WTC11 (cell line): ENCODE measurements at regions not wholly inside any gene's neighbourhood (a gene's known extent, or its start where the extent isn't known, plus 50 kb on each side); places are given as distances from the start of the nearest gene placed in this dataset.

Source experiments
- ATAC-seq: fragments of 200-7000 bp; cut with Tn5 transposase; 2 replicates; pipeline ENCODE4 v1.10.0; 2021; ENCODE audit warnings: mild to moderate bottlenecking, moderate library complexity
- CTCF ChIA-PET: fragments of 300-600 bp; sonication (Branson Sonifier 250); formaldehyde crosslinking; loops from one replicate; lab custom pipeline; 2021; ENCODE audit warnings: antibody characterized with exemption; lab: Charles Lee
- POLR2A ChIA-PET: fragments of 350-600 bp; sonication (Branson Sonifier 250); formaldehyde crosslinking; loops from one replicate; lab custom pipeline; 2021; ENCODE audit warnings: antibody characterized with exemption; lab: Charles Lee
- DNase-seq: peaks from one replicate; pipeline ENCODE4 v3.0.0; 2021; ENCODE audit warnings: low spot score
- H3K27ac Mint-ChIP-seq: 2 replicates; pipeline ENCODE4 v1.8.0; 2021; ENCODE audit warnings: mixed read lengths
- H3K27me3 Mint-ChIP-seq: 2 replicates; pipeline ENCODE4 v1.8.0; 2021; ENCODE audit warnings: low read depth, mild to moderate bottlenecking, moderate library complexity, mixed read lengths
- H3K36me3 Mint-ChIP-seq: 2 replicates; pipeline ENCODE4 v1.8.0; 2021; ENCODE audit warnings: mixed read lengths
- H3K4me1 Mint-ChIP-seq: 2 replicates; pipeline ENCODE4 v1.8.0; 2022; ENCODE audit warnings: mixed read lengths
- H3K4me3 Mint-ChIP-seq: 2 replicates; pipeline ENCODE4 v1.8.0; 2021; ENCODE audit warnings: mild to moderate bottlenecking, moderate library complexity, mixed read lengths
- H3K9me3 Mint-ChIP-seq: 2 replicates; pipeline ENCODE4 v1.8.0; 2021; ENCODE audit warnings: mixed read lengths
- GRHL2 ChIP-seq: fragments of 250-450 bp; sonication (Bioruptor Pico); IDR thresholded peaks from 2 replicates; pipeline ENCODE4 v1.8.0; 2022; ENCODE audit warnings: mild to moderate bottlenecking, moderate library complexity; ENCODE audit not compliant: insufficient replicate concordance, severe bottlenecking
- HMGA2 ChIP-seq: fragments of 250-450 bp; sonication (Bioruptor Pico); IDR thresholded peaks from 2 replicates; pipeline ENCODE4 v1.4.0; 2021; ENCODE audit warnings: mild to moderate bottlenecking, moderate library complexity
- MXD4 ChIP-seq: fragments of 250-450 bp; sonication (Bioruptor Pico); IDR thresholded peaks from 2 replicates; pipeline ENCODE4 v1.8.0; 2021; ENCODE audit warnings: mild to moderate bottlenecking, moderate library complexity, borderline replicate concordance
- RELA ChIP-seq: sonication (generic); formaldehyde crosslinking; IDR thresholded peaks from 2 replicates; pipeline ENCODE4 v1.8.1; 2022; ENCODE audit warnings: missing genetic modification reagents, mild to moderate bottlenecking, borderline replicate concordance
- SMAD4 ChIP-seq: sonication (generic); formaldehyde crosslinking; IDR thresholded peaks from 2 replicates; pipeline ENCODE4 v1.8.0; 2022; ENCODE audit warnings: mild to moderate bottlenecking, missing genetic modification reagents
- ZNF263 ChIP-seq: sonication (generic); formaldehyde crosslinking; IDR thresholded peaks from 2 replicates; pipeline ENCODE4 v1.8.1; 2022; ENCODE audit warnings: low read depth, mild to moderate bottlenecking, moderate library complexity, missing genetic modification reagents
- TF ChIP-seq, protein P1 (sequence below): sonication (generic); formaldehyde crosslinking; IDR thresholded peaks from 2 replicates; pipeline ENCODE4 v1.8.1; 2023; ENCODE audit warnings: mild to moderate bottlenecking, missing genetic modification reagents
- TF ChIP-seq, protein P2 (sequence below): fragments of 250-450 bp; sonication (Bioruptor Pico); IDR thresholded peaks from 2 replicates; pipeline ENCODE4 v1.9.0; 2021; ENCODE audit warnings: mild to moderate bottlenecking
- TF ChIP-seq, protein P3 (sequence below): fragments of 250-450 bp; sonication (Bioruptor Pico); IDR thresholded peaks from 2 replicates; pipeline ENCODE4 v1.9.0; 2021; ENCODE audit warnings: mild to moderate bottlenecking
- TF ChIP-seq, protein P4 (sequence below): sonication (generic); formaldehyde crosslinking; IDR thresholded peaks from 2 replicates; pipeline ENCODE4 v1.8.0; 2023; ENCODE audit warnings: missing genetic modification reagents
- TF ChIP-seq, protein P5 (sequence below): sonication (generic); formaldehyde crosslinking; IDR thresholded peaks from 2 replicates; pipeline ENCODE4 v1.8.1; 2023; ENCODE audit warnings: mild to moderate bottlenecking, moderate library complexity, missing genetic modification reagents
- TF ChIP-seq, protein P6 (sequence below): sonication (generic); formaldehyde crosslinking; IDR thresholded peaks from 2 replicates; pipeline ENCODE4 v1.8.0; 2022; ENCODE audit warnings: mild to moderate bottlenecking, missing genetic modification reagents
- TF ChIP-seq, protein P7 (sequence below): fragments of 250-450 bp; sonication (Bioruptor Pico); IDR thresholded peaks from 2 replicates; pipeline ENCODE4 v1.9.0; 2021; ENCODE audit warnings: moderate library complexity, mild to moderate bottlenecking, inconsistent platforms, borderline replicate concordance
- TF ChIP-seq, protein P8 (sequence below): fragments of 250-450 bp; sonication (Bioruptor Pico); IDR thresholded peaks from 2 replicates; pipeline ENCODE4 v1.8.0; 2021; ENCODE audit warnings: mild to moderate bottlenecking
- TF ChIP-seq, protein P9 (sequence below): sonication (generic); formaldehyde crosslinking; IDR thresholded peaks from 2 replicates; pipeline ENCODE4 v1.8.0; 2022; ENCODE audit warnings: mild to moderate bottlenecking, missing genetic modification reagents

DNA sequence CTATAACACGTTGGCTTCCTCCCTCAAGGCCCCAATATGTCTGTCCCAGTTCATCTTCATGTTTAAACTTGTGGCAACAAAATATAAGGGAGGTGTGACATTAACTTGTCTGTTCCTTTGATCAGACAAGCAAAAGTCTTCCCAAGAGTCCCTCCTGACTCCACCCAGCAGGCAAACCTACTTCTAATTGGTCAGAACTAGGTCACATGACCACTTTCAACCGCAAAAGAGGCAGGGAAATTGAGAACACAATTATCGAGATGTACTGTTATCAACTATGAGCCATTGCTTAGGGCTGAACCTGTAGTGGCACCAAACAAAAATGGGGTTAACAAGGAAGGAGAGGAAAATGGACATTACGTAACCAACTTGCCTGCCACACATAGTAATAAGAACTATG, 246.8 kb upstream of the TET2 start (continued):
- TF ChIP-seq, protein P1, sequence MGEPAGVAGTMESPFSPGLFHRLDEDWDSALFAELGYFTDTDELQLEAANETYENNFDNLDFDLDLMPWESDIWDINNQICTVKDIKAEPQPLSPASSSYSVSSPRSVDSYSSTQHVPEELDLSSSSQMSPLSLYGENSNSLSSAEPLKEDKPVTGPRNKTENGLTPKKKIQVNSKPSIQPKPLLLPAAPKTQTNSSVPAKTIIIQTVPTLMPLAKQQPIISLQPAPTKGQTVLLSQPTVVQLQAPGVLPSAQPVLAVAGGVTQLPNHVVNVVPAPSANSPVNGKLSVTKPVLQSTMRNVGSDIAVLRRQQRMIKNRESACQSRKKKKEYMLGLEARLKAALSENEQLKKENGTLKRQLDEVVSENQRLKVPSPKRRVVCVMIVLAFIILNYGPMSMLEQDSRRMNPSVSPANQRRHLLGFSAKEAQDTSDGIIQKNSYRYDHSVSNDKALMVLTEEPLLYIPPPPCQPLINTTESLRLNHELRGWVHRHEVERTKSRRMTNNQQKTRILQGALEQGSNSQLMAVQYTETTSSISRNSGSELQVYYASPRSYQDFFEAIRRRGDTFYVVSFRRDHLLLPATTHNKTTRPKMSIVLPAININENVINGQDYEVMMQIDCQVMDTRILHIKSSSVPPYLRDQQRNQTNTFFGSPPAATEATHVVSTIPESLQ (CRISPR knock-in tag) = no peak
- TF ChIP-seq SMAD4 (CRISPR knock-in tag) = no peak
- TF ChIP-seq, protein P2, sequence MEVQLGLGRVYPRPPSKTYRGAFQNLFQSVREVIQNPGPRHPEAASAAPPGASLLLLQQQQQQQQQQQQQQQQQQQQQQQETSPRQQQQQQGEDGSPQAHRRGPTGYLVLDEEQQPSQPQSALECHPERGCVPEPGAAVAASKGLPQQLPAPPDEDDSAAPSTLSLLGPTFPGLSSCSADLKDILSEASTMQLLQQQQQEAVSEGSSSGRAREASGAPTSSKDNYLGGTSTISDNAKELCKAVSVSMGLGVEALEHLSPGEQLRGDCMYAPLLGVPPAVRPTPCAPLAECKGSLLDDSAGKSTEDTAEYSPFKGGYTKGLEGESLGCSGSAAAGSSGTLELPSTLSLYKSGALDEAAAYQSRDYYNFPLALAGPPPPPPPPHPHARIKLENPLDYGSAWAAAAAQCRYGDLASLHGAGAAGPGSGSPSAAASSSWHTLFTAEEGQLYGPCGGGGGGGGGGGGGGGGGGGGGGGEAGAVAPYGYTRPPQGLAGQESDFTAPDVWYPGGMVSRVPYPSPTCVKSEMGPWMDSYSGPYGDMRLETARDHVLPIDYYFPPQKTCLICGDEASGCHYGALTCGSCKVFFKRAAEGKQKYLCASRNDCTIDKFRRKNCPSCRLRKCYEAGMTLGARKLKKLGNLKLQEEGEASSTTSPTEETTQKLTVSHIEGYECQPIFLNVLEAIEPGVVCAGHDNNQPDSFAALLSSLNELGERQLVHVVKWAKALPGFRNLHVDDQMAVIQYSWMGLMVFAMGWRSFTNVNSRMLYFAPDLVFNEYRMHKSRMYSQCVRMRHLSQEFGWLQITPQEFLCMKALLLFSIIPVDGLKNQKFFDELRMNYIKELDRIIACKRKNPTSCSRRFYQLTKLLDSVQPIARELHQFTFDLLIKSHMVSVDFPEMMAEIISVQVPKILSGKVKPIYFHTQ (CRISPR knock-in tag) = no peak
- TF ChIP-seq, protein P3, sequence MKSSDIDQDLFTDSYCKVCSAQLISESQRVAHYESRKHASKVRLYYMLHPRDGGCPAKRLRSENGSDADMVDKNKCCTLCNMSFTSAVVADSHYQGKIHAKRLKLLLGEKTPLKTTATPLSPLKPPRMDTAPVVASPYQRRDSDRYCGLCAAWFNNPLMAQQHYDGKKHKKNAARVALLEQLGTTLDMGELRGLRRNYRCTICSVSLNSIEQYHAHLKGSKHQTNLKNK (CRISPR knock-in tag) = no peak
- TF ChIP-seq, protein P4, sequence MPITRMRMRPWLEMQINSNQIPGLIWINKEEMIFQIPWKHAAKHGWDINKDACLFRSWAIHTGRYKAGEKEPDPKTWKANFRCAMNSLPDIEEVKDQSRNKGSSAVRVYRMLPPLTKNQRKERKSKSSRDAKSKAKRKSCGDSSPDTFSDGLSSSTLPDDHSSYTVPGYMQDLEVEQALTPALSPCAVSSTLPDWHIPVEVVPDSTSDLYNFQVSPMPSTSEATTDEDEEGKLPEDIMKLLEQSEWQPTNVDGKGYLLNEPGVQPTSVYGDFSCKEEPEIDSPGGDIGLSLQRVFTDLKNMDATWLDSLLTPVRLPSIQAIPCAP (CRISPR knock-in tag) = no peak

DNA sequence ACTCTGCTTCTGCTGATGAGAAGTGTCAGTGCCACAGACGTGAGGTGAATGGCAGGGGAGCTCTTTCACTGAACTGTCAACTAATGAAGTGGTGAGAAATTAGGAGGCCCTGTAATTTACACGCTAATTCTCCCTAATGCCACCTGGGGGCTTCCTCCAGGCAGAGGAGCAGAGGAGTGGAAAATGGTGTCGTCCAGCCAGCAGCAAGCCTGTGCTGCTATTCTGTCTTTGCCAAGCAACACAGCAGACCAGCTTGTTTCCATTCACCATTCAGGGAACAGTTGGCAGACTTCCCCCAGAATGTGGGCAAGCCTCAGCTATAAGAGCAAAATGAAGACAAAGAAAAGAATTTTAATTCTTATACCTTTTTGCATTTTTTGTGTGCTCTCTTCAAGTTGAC, 245.2 kb upstream of the TET2 start:
- Mint-ChIP-seq H3K36me3 (peaks cover 8% of the 10 kb centered on the region; the same call in 1 of the 2 replicates), H3K4me1 (peaks cover 4% of the 10 kb centered on the region; the same call in 1 of the 2 replicates), H3K9me3 (peaks cover 20% of the 10 kb centered on the region), H3K27ac (no peak overlapping the region), H3K27me3 (peaks cover 79% of the 10 kb centered on the region), H3K4me3 (no peak overlapping the region)
- POLR2A ChIA-PET = no interaction called here
- CTCF ChIA-PET = interaction anchor here (1.0 kb wide), 1 partner anchor 44 kb away, joined by 3 read pairs; no protein-coding TSS in a partner anchor
- TF ChIP-seq, protein P5, sequence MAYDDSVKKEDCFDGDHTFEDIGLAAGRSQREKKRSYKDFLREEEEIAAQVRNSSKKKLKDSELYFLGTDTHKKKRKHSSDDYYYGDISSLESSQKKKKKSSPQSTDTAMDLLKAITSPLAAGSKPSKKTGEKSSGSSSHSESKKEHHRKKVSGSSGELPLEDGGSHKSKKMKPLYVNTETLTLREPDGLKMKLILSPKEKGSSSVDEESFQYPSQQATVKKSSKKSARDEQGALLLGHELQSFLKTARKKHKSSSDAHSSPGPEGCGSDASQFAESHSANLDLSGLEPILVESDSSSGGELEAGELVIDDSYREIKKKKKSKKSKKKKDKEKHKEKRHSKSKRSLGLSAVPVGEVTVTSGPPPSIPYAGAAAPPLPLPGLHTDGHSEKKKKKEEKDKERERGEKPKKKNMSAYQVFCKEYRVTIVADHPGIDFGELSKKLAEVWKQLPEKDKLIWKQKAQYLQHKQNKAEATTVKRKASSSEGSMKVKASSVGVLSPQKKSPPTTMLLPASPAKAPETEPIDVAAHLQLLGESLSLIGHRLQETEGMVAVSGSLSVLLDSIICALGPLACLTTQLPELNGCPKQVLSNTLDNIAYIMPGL (CRISPR knock-in tag) = no peak
- TF ChIP-seq GRHL2 (CRISPR knock-in tag) = no peak
- TF ChIP-seq, protein P6, sequence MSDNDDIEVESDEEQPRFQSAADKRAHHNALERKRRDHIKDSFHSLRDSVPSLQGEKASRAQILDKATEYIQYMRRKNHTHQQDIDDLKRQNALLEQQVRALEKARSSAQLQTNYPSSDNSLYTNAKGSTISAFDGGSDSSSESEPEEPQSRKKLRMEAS = no peak
- TF ChIP-seq, protein P7, sequence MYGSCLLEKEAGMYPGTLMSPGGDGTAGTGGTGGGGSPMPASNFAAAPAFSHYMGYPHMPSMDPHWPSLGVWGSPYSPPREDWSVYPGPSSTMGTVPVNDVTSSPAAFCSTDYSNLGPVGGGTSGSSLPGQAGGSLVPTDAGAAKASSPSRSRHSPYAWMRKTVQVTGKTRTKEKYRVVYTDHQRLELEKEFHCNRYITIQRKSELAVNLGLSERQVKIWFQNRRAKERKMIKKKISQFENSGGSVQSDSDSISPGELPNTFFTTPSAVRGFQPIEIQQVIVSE (CRISPR knock-in tag) = no peak
- ATAC-seq (peak; percentile 65), DNase-seq (no peak)

DNA sequence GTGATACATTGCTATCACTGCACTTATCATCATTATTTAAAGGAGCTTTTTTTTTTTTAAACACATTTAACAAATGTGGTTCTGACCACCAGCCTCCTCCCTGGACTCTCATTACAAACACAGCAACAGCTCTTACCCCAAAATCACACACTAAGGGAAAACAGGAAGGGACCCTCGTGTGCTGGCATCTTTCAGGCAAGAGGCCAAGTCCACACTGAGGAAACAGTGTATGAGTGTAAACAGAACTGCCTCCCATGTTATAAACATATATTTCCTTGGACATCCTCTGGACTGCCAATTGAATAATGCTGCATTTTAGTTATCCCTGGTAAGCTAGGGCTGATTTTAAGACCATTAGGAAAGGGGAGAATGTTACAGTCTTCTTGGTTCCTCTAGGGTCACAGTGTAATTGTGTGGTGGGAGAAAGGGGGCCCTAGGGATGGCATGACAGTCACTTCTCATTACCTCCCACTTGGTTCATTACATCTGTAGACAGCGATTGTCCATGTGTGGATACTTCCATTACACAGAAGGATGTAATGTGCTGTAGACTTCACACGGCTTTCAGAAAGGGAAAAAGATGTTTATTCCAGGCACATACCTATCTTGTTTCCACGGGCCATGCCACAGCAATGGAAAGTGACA, 244.6 kb upstream of the TET2 start:
- no peak overlapping the region for H3K27ac Mint-ChIP-seq
- no peak overlapping the region for H3K4me3 Mint-ChIP-seq
- CTCF ChIA-PET = interaction anchor here (1.0 kb wide), 1 partner anchor 44 kb away, joined by 3 read pairs; no protein-coding TSS in a partner anchor
- peaks cover 80% of the 10 kb centered on the region for H3K27me3 Mint-ChIP-seq
- DNase-seq = no peak
- POLR2A ChIA-PET = no interaction called here
- peaks cover 4% of the 10 kb centered on the region; the same call in 1 of the 2 replicates for H3K4me1 Mint-ChIP-seq
- H3K36me3 Mint-ChIP-seq = peaks cover 8% of the 10 kb centered on the region; the same call in 1 of the 2 replicates
- peaks cover 20% of the 10 kb centered on the region for H3K9me3 Mint-ChIP-seq
- ATAC-seq = no peak
- TF ChIP-seq, protein P5 (CRISPR knock-in tag) = no peak
- TF ChIP-seq HMGA2 (CRISPR knock-in tag) (no peak), ZNF263 (CRISPR knock-in tag) (no peak), GRHL2 (CRISPR knock-in tag) (no peak), MXD4 (CRISPR knock-in tag) (no peak), RELA (CRISPR knock-in tag) (no peak)
- TF ChIP-seq, protein P8, sequence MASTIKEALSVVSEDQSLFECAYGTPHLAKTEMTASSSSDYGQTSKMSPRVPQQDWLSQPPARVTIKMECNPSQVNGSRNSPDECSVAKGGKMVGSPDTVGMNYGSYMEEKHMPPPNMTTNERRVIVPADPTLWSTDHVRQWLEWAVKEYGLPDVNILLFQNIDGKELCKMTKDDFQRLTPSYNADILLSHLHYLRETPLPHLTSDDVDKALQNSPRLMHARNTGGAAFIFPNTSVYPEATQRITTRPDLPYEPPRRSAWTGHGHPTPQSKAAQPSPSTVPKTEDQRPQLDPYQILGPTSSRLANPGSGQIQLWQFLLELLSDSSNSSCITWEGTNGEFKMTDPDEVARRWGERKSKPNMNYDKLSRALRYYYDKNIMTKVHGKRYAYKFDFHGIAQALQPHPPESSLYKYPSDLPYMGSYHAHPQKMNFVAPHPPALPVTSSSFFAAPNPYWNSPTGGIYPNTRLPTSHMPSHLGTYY (CRISPR knock-in tag) = no peak
- TF ChIP-seq, protein P9, sequence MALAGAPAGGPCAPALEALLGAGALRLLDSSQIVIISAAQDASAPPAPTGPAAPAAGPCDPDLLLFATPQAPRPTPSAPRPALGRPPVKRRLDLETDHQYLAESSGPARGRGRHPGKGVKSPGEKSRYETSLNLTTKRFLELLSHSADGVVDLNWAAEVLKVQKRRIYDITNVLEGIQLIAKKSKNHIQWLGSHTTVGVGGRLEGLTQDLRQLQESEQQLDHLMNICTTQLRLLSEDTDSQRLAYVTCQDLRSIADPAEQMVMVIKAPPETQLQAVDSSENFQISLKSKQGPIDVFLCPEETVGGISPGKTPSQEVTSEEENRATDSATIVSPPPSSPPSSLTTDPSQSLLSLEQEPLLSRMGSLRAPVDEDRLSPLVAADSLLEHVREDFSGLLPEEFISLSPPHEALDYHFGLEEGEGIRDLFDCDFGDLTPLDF = no peak
